ENCODE measurements at regions not wholly inside any gene's neighbourhood (a gene's known extent, or its start where the extent isn't known, plus 50 kb on each side); places are given as distances from the start of the nearest gene placed in this dataset.
A peak's percentile ranks its signal among the peaks of the same experiment; 100 is the strongest.

DNA sequence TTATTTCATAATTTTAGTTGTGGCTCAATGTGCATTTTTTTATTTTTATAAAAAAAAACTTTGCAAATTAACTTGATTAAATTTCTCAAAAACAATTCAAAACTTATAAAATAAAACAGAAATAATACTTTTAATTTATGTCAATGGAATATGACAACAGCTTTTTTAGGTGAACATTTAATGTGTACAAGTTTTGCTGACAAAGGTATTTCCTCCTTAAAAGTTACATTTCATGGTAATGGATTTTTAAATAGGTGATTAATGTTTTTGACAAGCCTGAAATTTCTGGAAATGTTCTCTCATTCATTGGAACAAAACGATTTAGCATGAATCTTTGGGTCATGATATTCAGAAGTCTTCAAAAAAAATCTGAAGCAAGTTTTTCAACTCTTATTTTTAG lies 1160.0 kb downstream of the HACE1 start:
- Mint-ChIP-seq H3K27ac (no peak overlapping the region), H3K36me3 (no peaks in the 10 kb centered on the region), H3K27me3 (no peaks in the 10 kb centered on the region), H3K9me3 (peaks cover 0 to 15% (median 3%) of the 10 kb centered on the region in 5 donors), H3K4me3 (no peak overlapping the region), H3K4me1 (no peaks in the 10 kb centered on the region)
- no peak overlapping the region for H3K4me3 ChIP-seq (ENCODE audit: low read length)
- no peaks in the 10 kb centered on the region for H3K27me3 ChIP-seq (ENCODE audit: insufficient read depth, low read length, poor library complexity, severe bottlenecking)
- no peak for DNase-seq
- no peaks in the 10 kb centered on the region for H3K4me1 ChIP-seq (ENCODE audit: insufficient read depth, low read length)
- H3K27ac ChIP-seq (ENCODE audit: low read depth, low read length), result no peak overlapping the region
- CTCF ChIA-PET, result no interaction called here
- POLR2A ChIA-PET, result no interaction called here
- H3K9me3 ChIP-seq (ENCODE audit: low read length), result no peaks in the 10 kb centered on the region
- no peaks in the 10 kb centered on the region for H3K36me3 ChIP-seq (ENCODE audit: insufficient read depth, low read length)

DNA sequence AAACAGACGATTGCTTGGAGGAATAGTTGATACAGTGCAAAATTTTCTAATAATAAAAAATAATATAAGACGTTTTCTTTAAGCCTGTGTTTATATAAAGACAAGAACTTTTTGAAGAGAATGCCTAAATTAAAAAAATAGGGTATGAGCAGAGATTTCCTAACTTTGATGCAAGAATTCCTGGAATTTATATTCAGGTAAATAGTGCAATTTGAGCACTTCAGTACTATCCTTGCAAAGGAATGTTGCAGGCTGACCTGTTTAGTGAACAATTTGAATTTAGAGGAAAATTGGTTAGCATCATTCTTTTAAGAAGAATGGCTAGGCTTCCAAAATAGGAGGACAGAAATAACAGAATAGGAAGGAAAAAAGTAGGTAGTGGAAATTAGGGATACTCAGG lies 1172.3 kb downstream of the HACE1 start:
- no peaks in the 10 kb centered on the region for H3K27me3 Mint-ChIP-seq
- H3K4me3 ChIP-seq (ENCODE audit: low read length), result no peak overlapping the region
- H3K4me1 Mint-ChIP-seq, result no peaks in the 10 kb centered on the region
- no peak overlapping the region for H3K27ac ChIP-seq (ENCODE audit: low read depth, low read length)
- H3K9me3 Mint-ChIP-seq, result peaks cover 0 to 5% (median 0%) of the 10 kb centered on the region in 5 donors
- no peaks in the 10 kb centered on the region for H3K27me3 ChIP-seq (ENCODE audit: insufficient read depth, low read length, poor library complexity, severe bottlenecking)
- no peaks in the 10 kb centered on the region for H3K36me3 ChIP-seq (ENCODE audit: insufficient read depth, low read length)
- CTCF ChIA-PET, result no interaction called here
- POLR2A ChIA-PET, result no interaction called here
- no peaks in the 10 kb centered on the region for H3K4me1 ChIP-seq (ENCODE audit: insufficient read depth, low read length)
- no peak overlapping the region for H3K27ac Mint-ChIP-seq
- H3K4me3 Mint-ChIP-seq, result no peak overlapping the region
- H3K9me3 ChIP-seq (ENCODE audit: low read length), result no peaks in the 10 kb centered on the region
- no peaks in the 10 kb centered on the region for H3K36me3 Mint-ChIP-seq
- DNase-seq, result no peak

DNA sequence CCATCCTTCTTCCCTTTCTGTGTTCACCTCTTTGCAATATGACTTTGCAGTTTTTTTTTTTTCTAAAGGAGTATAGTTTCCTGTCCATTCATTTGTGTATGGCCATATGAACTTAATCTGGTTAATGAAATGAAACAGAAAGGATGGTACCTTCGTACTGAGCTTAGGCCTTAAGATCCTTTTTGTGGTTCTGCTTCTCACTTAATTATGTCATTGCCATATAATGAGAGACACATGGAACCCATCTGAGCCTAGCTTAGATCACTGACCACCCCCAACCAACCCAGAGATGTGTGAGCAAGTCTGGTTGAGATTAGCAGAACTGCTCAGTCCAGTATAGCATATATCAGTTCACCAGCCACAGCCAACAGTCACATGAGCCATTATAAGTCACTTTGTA lies 1179.6 kb downstream of the HACE1 start:
- H3K27me3 ChIP-seq (ENCODE audit: insufficient read depth, low read length, poor library complexity, severe bottlenecking), result no peaks in the 10 kb centered on the region
- peaks cover 0 to 11% (median 2%) of the 10 kb centered on the region in 5 donors for H3K9me3 Mint-ChIP-seq
- no peak overlapping the region for H3K27ac Mint-ChIP-seq
- no peaks in the 10 kb centered on the region for H3K9me3 ChIP-seq (ENCODE audit: low read length)
- no peak for DNase-seq
- no peak overlapping the region for H3K4me3 Mint-ChIP-seq
- no peaks in the 10 kb centered on the region for H3K27me3 Mint-ChIP-seq
- peaks cover 0 to 6% (median 2%) of the 10 kb centered on the region in 3 donors for H3K4me1 Mint-ChIP-seq
- H3K27ac ChIP-seq (ENCODE audit: low read depth, low read length), result no peak overlapping the region
- H3K4me1 ChIP-seq (ENCODE audit: insufficient read depth, low read length), result no peaks in the 10 kb centered on the region
- peaks cover 0 to 2% (median 0%) of the 10 kb centered on the region in 3 donors for H3K36me3 Mint-ChIP-seq
- H3K4me3 ChIP-seq (ENCODE audit: low read length), result no peak overlapping the region
- no peaks in the 10 kb centered on the region for H3K36me3 ChIP-seq (ENCODE audit: insufficient read depth, low read length)
- ChIA-PET POLR2A (no interaction called here), CTCF (no interaction called here)

DNA sequence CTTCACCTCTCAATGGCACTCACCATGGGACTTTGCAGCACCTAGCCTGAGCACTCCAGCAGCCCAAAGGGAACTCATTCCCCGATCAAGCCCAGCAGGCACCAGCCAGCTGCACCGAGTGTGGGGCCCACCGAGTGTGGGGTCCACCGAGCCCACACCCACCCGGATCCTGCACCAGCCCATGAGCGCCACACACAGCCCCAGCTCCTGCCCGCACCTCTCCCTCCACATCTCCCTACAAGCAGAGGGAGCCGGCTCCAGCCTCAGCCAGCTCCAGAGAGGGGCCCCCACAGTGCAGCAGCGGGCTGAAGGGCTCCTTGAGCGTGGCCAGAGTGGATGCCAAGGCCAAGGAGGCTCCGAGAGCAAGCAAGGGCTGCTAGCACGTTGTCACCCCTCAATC lies 1182.4 kb downstream of the HACE1 start:
- peaks cover 0 to 6% (median 2%) of the 10 kb centered on the region in 3 donors for H3K4me1 Mint-ChIP-seq
- peaks cover 0 to 2% (median 0%) of the 10 kb centered on the region in 3 donors for H3K36me3 Mint-ChIP-seq
- H3K9me3 Mint-ChIP-seq, result peaks cover 0 to 6% (median 4%) of the 10 kb centered on the region in 5 donors
- H3K9me3 ChIP-seq (ENCODE audit: low read length), result no peaks in the 10 kb centered on the region
- H3K4me3 Mint-ChIP-seq, result no peak overlapping the region
- no peaks in the 10 kb centered on the region for H3K36me3 ChIP-seq (ENCODE audit: insufficient read depth, low read length)
- no peak for DNase-seq
- no peak overlapping the region for H3K4me3 ChIP-seq (ENCODE audit: low read length)
- no peaks in the 10 kb centered on the region for H3K4me1 ChIP-seq (ENCODE audit: insufficient read depth, low read length)
- H3K27ac ChIP-seq (ENCODE audit: low read depth, low read length), result no peak overlapping the region
- POLR2A ChIA-PET, result no interaction called here
- no peaks in the 10 kb centered on the region for H3K27me3 Mint-ChIP-seq
- CTCF ChIA-PET, result no interaction called here
- H3K27ac Mint-ChIP-seq, result no peak overlapping the region
- no peaks in the 10 kb centered on the region for H3K27me3 ChIP-seq (ENCODE audit: insufficient read depth, low read length, poor library complexity, severe bottlenecking)

DNA sequence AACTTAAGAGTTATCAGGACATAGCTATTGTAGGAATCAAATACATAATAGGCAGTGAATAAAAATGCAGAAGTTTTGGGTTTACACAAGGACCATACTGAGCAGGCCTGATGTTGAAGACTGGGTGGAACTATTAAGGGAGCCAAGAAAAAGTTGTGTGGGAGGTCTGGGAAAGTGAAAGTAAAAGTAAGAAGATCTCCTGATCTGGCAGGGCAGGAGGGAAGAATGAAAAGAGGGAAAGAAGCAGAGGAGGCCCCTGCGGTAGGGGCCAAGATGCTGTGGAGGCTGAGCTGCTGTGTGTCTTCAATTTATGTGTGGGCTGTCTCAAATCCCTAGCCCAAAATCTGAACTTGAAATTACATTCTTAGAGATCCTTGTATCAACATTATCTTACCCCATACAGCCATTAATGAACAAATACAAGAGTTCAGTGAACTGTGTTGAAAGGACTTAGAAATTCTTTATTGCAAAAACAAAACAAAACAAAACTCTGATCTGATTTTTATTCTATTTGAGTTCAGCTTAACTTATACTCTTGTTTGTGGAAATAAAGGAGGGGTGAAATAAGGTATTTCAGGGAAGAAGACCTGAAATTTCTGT lies 1183.8 kb downstream of the HACE1 start:
- H3K27ac Mint-ChIP-seq, result no peak overlapping the region
- H3K4me3 Mint-ChIP-seq, result peak overlapping the region in 1 of 7 donors; percentile 29
- H3K9me3 Mint-ChIP-seq, result peaks cover 0 to 6% (median 4%) of the 10 kb centered on the region in 5 donors
- H3K27me3 Mint-ChIP-seq, result no peaks in the 10 kb centered on the region
- Histone ChIP-seq H3K27me3 (ENCODE audit: insufficient read depth, low read length, poor library complexity, severe bottlenecking) (no peaks in the 10 kb centered on the region), H3K27ac (ENCODE audit: low read depth, low read length) (no peak overlapping the region), H3K4me1 (ENCODE audit: insufficient read depth, low read length) (no peaks in the 10 kb centered on the region), H3K4me3 (ENCODE audit: low read length) (no peak overlapping the region), H3K9me3 (ENCODE audit: low read length) (no peaks in the 10 kb centered on the region), H3K36me3 (ENCODE audit: insufficient read depth, low read length) (no peaks in the 10 kb centered on the region)
- peaks cover 0 to 6% (median 2%) of the 10 kb centered on the region in 3 donors for H3K4me1 Mint-ChIP-seq
- DNase-seq, result no peak
- POLR2A ChIA-PET, result no interaction called here
- CTCF ChIA-PET, result no interaction called here
- H3K36me3 Mint-ChIP-seq, result peaks cover 0 to 2% (median 0%) of the 10 kb centered on the region in 3 donors

DNA sequence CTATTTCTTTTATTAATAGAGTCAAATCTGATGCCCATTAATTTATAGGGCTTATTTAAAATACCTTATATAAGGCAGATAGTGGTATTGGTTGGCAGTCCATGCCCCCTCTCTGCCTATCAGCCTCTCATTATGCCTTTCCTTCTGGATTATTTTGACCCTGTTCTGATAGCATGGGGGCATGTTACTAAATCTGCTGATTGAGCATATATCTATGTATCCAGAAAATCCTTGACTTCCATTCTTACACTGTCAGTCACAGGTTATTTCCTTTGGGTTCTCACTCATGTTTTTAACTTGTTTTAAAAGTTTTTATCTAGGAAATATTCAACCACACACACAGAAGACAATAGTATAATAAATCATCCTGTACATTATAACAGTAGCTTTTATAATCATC lies 1184.9 kb downstream of the HACE1 start:
- H3K4me3 ChIP-seq (ENCODE audit: low read length), result no peak overlapping the region
- H3K27me3 ChIP-seq (ENCODE audit: insufficient read depth, low read length, poor library complexity, severe bottlenecking), result no peaks in the 10 kb centered on the region
- no peak overlapping the region for H3K27ac ChIP-seq (ENCODE audit: low read depth, low read length)
- H3K9me3 ChIP-seq (ENCODE audit: low read length), result no peaks in the 10 kb centered on the region
- ChIA-PET CTCF (no interaction called here), POLR2A (no interaction called here)
- no peak overlapping the region for H3K27ac Mint-ChIP-seq
- no peaks in the 10 kb centered on the region for H3K36me3 Mint-ChIP-seq
- peaks cover 0 to 7% (median 4%) of the 10 kb centered on the region in 5 donors for H3K9me3 Mint-ChIP-seq
- peaks cover 0 to 6% (median 2%) of the 10 kb centered on the region in 3 donors for H3K4me1 Mint-ChIP-seq
- H3K36me3 ChIP-seq (ENCODE audit: insufficient read depth, low read length), result no peaks in the 10 kb centered on the region
- no peak for DNase-seq
- no peaks in the 10 kb centered on the region for H3K27me3 Mint-ChIP-seq
- no peaks in the 10 kb centered on the region for H3K4me1 ChIP-seq (ENCODE audit: insufficient read depth, low read length)
- no peak overlapping the region for H3K4me3 Mint-ChIP-seq

DNA sequence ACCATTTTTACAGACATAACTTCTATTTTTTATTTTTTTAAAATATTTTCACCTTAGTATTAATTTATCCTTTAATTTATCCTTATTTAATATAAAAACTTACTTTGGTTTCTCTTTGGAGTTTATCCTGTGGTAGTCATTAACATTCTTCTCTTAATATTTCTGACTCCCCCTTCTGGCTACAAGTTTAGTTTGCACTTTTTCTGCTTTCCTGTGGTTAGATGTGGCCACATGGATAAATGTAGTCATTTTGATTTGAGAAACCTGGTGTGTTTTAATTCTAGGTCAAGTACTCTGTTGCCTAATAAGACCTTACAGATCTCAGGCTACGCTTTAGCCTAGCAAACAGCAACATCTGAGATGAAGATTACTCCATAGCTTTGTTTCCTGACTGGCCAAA lies 1187.5 kb downstream of the HACE1 start:
- Histone ChIP-seq H3K36me3 (ENCODE audit: insufficient read depth, low read length) (no peaks in the 10 kb centered on the region), H3K27me3 (ENCODE audit: insufficient read depth, low read length, poor library complexity, severe bottlenecking) (no peaks in the 10 kb centered on the region), H3K4me3 (ENCODE audit: low read length) (no peak overlapping the region), H3K9me3 (ENCODE audit: low read length) (no peaks in the 10 kb centered on the region), H3K4me1 (ENCODE audit: insufficient read depth, low read length) (no peaks in the 10 kb centered on the region), H3K27ac (ENCODE audit: low read depth, low read length) (no peak overlapping the region)
- no peak overlapping the region for H3K27ac Mint-ChIP-seq
- H3K4me3 Mint-ChIP-seq, result no peak overlapping the region
- H3K36me3 Mint-ChIP-seq, result no peaks in the 10 kb centered on the region
- DNase-seq, result no peak
- peaks cover 0 to 16% (median 5%) of the 10 kb centered on the region in 5 donors for H3K9me3 Mint-ChIP-seq
- peaks cover 0 to 6% (median 2%) of the 10 kb centered on the region in 3 donors for H3K4me1 Mint-ChIP-seq
- CTCF ChIA-PET, result no interaction called here
- POLR2A ChIA-PET, result no interaction called here
- H3K27me3 Mint-ChIP-seq, result no peaks in the 10 kb centered on the region

DNA sequence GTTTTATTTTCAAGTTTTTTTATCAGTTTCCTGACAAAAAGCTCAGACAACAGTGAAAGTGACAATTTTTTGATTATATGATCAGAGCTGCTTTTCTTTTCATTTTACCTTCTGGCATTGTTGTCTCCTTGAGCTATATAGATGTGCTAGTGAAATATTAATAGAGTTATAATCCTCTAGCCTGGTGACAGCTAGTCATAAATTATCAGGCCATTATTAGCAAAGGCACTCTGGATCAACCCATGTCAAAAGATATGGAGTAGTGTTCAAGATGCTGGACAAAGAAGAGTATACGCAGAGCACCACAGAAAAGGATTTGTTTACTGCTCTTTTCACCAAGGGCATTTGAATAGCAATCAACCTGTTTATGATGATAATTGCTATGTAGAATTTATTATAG lies 1230.1 kb downstream of the HACE1 start:
- Histone ChIP-seq H3K27ac (ENCODE audit: low read depth, low read length) (no peak overlapping the region), H3K36me3 (ENCODE audit: insufficient read depth, low read length) (no peaks in the 10 kb centered on the region), H3K9me3 (ENCODE audit: low read length) (no peaks in the 10 kb centered on the region), H3K27me3 (ENCODE audit: insufficient read depth, low read length, poor library complexity, severe bottlenecking) (no peaks in the 10 kb centered on the region), H3K4me1 (ENCODE audit: insufficient read depth, low read length) (no peaks in the 10 kb centered on the region), H3K4me3 (ENCODE audit: low read length) (no peak overlapping the region)
- DNase-seq, result no peak
- no peaks in the 10 kb centered on the region for H3K4me1 Mint-ChIP-seq
- H3K27me3 Mint-ChIP-seq, result no peaks in the 10 kb centered on the region
- no peak overlapping the region for H3K4me3 Mint-ChIP-seq
- ChIA-PET POLR2A (no interaction called here), CTCF (no interaction called here)
- no peaks in the 10 kb centered on the region for H3K36me3 Mint-ChIP-seq
- H3K27ac Mint-ChIP-seq, result no peak overlapping the region
- peaks cover 0 to 34% (median 2%) of the 10 kb centered on the region in 5 donors for H3K9me3 Mint-ChIP-seq

DNA sequence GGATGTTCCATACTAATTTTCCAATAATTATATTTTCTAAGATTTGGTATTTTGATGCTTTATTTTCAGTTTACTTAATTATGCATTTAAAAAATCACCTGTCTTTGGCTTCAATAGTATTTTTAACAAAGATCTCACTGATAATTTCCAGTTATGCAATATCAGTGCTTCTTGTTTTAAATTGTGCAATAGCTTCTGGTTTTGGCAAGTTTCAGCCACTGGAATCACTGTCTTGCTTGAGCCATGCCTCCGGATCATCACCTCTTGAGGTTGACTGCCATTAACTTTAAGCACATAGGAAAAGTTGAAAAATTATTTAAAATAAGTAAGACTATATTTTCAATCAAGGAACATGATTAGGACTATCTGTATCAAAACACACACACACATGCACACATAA lies 1242.1 kb downstream of the HACE1 start:
- no peaks in the 10 kb centered on the region for H3K9me3 ChIP-seq (ENCODE audit: low read length)
- no peaks in the 10 kb centered on the region for H3K27me3 ChIP-seq (ENCODE audit: insufficient read depth, low read length, poor library complexity, severe bottlenecking)
- H3K36me3 Mint-ChIP-seq, result no peaks in the 10 kb centered on the region
- no peaks in the 10 kb centered on the region for H3K27me3 Mint-ChIP-seq
- H3K4me3 Mint-ChIP-seq, result no peak overlapping the region
- H3K9me3 Mint-ChIP-seq, result peaks cover 5 to 32% (median 8%) of the 10 kb centered on the region in 5 donors
- H3K4me3 ChIP-seq (ENCODE audit: low read length), result no peak overlapping the region
- DNase-seq, result no peak
- H3K27ac ChIP-seq (ENCODE audit: low read depth, low read length), result no peak overlapping the region
- H3K4me1 ChIP-seq (ENCODE audit: insufficient read depth, low read length), result no peaks in the 10 kb centered on the region
- POLR2A ChIA-PET, result no interaction called here
- H3K36me3 ChIP-seq (ENCODE audit: insufficient read depth, low read length), result no peaks in the 10 kb centered on the region
- CTCF ChIA-PET, result no interaction called here
- H3K4me1 Mint-ChIP-seq, result no peaks in the 10 kb centered on the region
- H3K27ac Mint-ChIP-seq, result no peak overlapping the region
